BJ (cell line): ENCODE measurements at regions not wholly inside any gene's neighbourhood (a gene's known extent, or its start where the extent isn't known, plus 50 kb on each side); places are given as distances from the start of the nearest gene placed in this dataset.

Source experiments
- CTCF ChIA-PET: fragments of 350-600 bp; formaldehyde crosslinking; extraction: SDS; loops from one replicate; lab custom pipeline; 2021; ENCODE audit warnings: antibody characterized with exemption, inconsistent platforms; lab: Yijun Ruan, JAX
- POLR2A ChIA-PET: fragments of 300-600 bp; sonication (Branson Sonifier 250); formaldehyde crosslinking; extraction: SDS; loops from one replicate; lab custom pipeline; 2021; ENCODE audit warnings: antibody characterized with exemption; lab: Charles Lee
- DNase-seq: peaks from one replicate; pipeline ENCODE4 v3.0.0-alpha.2; 2011; ENCODE audit warnings: low read depth
- H3K27me3 ChIP-seq: 2 replicates; pipeline ENCODE4 v1.6.0; 2011; ENCODE audit warnings: low read length; ENCODE audit not compliant: control insufficient read depth, insufficient read depth
- H3K36me3 ChIP-seq: 2 replicates; pipeline ENCODE4 v1.5.1; 2011; ENCODE audit warnings: low read length; ENCODE audit not compliant: control insufficient read depth, insufficient read depth
- H3K4me3 ChIP-seq: 2 replicates; pipeline ENCODE4 v1.5.1; 2011; ENCODE audit warnings: low read depth, mild to moderate bottlenecking, control low read depth, low read length
- TF ChIP-seq, protein P1 (sequence below): IDR thresholded peaks from 2 replicates; pipeline ENCODE4 v1.5.1; 2011; ENCODE audit warnings: low read depth, mild to moderate bottlenecking, control low read depth, inconsistent platforms, low read length, moderate library complexity; ENCODE audit not compliant: insufficient read depth

DNA sequence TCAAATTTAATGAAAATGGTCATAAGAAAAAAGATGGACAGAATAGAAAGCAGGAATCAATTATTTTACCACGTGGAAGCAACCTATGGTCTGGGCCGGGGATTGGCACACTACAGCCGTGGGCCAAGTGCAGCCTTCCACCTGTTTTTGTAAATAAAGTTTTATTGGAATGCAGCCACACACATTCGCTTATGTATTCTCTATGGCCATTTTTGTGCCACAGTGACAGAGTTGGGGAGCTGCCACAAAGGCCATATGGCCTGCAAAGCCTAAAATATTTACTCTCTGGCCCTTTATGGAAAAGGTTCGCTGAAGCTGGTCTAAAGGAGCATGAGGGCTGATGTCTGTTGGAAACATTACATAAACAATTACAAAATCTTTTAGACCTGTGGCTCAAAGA is 144.8 kb downstream of the TMCO5A start:
- no peak overlapping the region for H3K4me3 ChIP-seq
- H3K36me3 ChIP-seq, result no peaks in the 10 kb centered on the region
- ChIA-PET POLR2A (no interaction called here), CTCF (no interaction called here)
- no peak for DNase-seq
- no peaks in the 10 kb centered on the region for H3K27me3 ChIP-seq
- TF ChIP-seq, protein P1, sequence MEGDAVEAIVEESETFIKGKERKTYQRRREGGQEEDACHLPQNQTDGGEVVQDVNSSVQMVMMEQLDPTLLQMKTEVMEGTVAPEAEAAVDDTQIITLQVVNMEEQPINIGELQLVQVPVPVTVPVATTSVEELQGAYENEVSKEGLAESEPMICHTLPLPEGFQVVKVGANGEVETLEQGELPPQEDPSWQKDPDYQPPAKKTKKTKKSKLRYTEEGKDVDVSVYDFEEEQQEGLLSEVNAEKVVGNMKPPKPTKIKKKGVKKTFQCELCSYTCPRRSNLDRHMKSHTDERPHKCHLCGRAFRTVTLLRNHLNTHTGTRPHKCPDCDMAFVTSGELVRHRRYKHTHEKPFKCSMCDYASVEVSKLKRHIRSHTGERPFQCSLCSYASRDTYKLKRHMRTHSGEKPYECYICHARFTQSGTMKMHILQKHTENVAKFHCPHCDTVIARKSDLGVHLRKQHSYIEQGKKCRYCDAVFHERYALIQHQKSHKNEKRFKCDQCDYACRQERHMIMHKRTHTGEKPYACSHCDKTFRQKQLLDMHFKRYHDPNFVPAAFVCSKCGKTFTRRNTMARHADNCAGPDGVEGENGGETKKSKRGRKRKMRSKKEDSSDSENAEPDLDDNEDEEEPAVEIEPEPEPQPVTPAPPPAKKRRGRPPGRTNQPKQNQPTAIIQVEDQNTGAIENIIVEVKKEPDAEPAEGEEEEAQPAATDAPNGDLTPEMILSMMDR, result no peak

DNA sequence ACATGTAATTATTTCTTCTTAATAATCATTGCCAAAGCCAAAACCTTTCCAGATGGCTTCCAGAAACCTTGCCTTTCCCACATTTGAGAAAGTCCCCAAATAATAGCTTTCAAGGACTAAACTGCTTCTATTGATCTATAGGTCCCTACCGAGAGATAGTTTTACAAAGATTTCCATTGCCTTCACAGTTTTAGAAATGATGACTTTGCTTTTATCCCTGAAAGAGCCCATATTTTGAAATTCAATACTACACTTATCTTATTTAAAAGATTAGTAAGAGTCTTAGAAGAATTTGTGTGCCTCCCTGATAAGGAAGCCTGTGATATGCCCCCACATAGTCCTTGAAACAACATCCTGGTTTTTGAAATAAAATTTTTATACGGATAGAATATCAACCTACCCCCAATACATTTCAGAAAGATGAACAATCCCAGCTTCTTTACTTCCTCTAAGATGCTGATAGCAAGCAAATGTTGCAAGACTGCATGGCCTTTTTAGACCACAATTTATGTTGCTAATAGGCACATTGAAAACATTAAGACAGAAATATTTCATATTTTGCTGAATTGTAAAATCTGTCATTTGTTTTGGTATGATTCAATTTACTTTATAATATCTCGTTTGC is 146.3 kb downstream of the TMCO5A start:
- no peaks in the 10 kb centered on the region for H3K36me3 ChIP-seq
- CTCF ChIA-PET, result interaction anchor here (0.8 kb wide), 1 partner anchor 26 kb away, joined by 3 read pairs; no protein-coding TSS in a partner anchor
- TF ChIP-seq, protein P1, result no peak
- DNase-seq, result no peak
- no peak overlapping the region for H3K4me3 ChIP-seq
- H3K27me3 ChIP-seq, result no peaks in the 10 kb centered on the region
- POLR2A ChIA-PET, result interaction anchor here (0.7 kb wide), 1 partner anchor 1493 kb away, joined by 3 read pairs; no protein-coding TSS in a partner anchor

DNA sequence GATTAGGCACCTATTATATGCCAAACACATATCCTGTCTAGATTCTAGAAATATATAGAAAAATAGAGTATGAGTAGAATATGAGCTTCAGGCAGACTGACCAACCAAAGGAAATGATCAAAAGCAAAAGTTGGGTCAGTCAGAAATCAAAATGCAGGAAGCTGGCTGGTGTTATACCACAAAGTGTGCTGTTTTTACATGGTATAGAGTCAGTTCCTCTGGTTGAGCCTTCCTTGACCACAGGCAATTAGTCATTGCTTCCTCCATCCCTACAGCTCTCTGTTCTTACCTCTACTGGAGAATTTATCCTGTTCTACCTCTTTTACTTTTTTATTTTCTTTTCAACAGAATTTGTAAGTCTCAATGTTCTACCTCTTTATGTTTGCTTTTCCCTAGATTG is 149.8 kb downstream of the TMCO5A start:
- ChIA-PET CTCF (interaction anchor here (0.6 to 2.5 kb wide), 4 partner anchors 10 to 380 kb away, joined by 3 to 6 read pairs (median 4); no protein-coding TSS in a partner anchor), POLR2A (no interaction called here)
- no peak for DNase-seq

DNA sequence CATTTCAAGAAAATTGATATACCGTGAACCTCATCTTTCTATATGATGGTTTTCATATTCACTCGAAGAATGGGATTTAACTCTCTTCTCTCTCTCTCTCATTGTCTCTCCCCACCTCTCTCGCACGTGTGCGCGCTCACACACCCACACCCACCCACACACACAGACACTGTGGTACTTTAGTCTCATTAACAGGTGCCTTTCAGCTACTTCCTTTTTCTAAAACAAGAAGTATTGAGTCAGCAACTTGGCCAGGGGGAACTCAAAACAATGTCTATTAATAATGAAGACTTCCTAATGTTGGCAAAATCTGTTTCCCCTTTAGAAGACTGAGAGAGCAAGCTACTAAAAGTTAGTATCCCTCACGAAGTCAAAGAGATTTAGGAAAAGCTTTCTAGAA is 150.7 kb downstream of the TMCO5A start:
- ChIA-PET CTCF (interaction anchor here (1.4 to 2.5 kb wide), 4 partner anchors 11 to 329 kb away, joined by 3 to 6 read pairs (median 4); no protein-coding TSS in a partner anchor), POLR2A (no interaction called here)
- Histone ChIP-seq H3K36me3 (no peaks in the 10 kb centered on the region), H3K27me3 (no peaks in the 10 kb centered on the region), H3K4me3 (no peak overlapping the region)
- TF ChIP-seq, protein P1, result no peak
- DNase-seq, result no peak

More for the DNA sequence above, 149.8 kb downstream of the TMCO5A start:
- no peak overlapping the region for H3K4me3 ChIP-seq
- TF ChIP-seq, protein P1, result no peak
- H3K27me3 ChIP-seq, result no peaks in the 10 kb centered on the region
- no peaks in the 10 kb centered on the region for H3K36me3 ChIP-seq

DNA sequence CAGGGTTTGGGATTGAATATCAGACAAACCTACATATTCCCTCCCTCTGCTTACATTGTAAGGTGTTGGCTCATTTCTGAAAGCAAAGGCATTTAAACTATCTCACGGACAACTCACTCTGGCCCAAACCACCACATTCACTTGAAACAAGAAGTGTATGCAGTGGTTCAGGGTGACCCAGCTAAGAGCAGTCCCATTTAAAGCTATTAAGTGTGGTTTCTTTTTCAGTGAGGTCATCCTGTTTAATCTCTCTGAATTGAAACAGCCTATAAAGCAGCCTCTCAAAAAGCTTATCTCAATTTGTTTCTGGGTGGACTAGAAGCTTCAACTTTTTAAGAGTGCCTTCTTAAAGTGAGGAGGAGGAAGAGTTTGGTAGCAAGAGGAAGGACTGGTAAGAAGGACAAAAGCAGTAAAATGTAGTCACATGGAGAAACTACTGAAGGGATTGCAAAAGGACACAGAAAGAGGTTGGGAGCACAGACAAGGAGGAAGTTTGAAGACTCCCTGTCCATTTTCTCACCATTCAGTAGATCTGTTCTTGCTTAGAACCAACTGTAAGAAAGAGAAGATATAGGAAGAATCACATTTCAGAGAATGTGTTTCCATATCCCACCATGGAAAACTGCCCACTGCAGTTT is 151.6 kb downstream of the TMCO5A start:
- peak; percentile 57 for DNase-seq
- H3K4me3 ChIP-seq, result no peak overlapping the region
- H3K27me3 ChIP-seq, result no peaks in the 10 kb centered on the region
- CTCF ChIA-PET, result interaction anchor here (0.9 to 1.5 kb wide), 3 partner anchors 11 to 328 kb away, joined by 3 to 4 read pairs (median 3); no protein-coding TSS in a partner anchor
- POLR2A ChIA-PET, result no interaction called here
- TF ChIP-seq, protein P1, result no peak
- no peaks in the 10 kb centered on the region for H3K36me3 ChIP-seq
